Omental fat pad (tissue), 3 donors: ENCODE measurements at regions not wholly inside any gene's neighbourhood (a gene's known extent, or its start where the extent isn't known, plus 50 kb on each side); places are given as distances from the start of the nearest gene placed in this dataset.

Experiments used
- ATAC-seq: fragments of 150-250 bp; one replicate; pipeline ENCODE4 v1.9.1; 2016; ENCODE audit warnings: mild to moderate bottlenecking, moderate library complexity; ENCODE audit not compliant: low FRiP score
- DNase-seq: peaks from one replicate; pipeline ENCODE4 v3.0.0-alpha.2; 2019; ENCODE audit warnings: low spot score
- TF ChIP-seq, protein P1 (sequence below), 3 donors: fragments of 450-650 bp; IDR thresholded peaks; one replicate each; pipeline ENCODE4 v1.5.1; 2016 to 2017; ENCODE audit warnings: antibody characterized with exemption in 3 of 3, mild to moderate bottlenecking in 3 of 3, moderate library complexity in 2 of 3

DNA sequence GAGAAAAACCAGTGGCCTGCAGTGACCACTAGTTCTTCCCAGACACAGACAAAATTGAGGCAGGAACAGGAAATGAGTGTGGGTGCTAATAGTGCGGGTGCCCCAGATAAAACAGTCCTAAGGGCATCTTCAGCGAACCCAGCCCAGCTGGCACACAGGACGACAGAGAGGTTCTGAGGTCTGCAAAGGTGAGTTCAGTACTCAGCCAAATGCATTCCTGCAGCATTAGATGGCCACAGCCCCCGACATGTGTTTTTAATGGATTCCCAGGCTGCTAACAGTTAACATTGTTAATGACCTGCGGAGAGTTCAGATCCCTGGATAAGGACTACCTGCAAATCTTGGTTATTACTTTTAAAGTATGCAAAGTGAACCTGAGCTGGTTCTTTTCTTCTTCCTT, 196.0 kb downstream of the HIBADH start:
- ATAC-seq: no peak
- DNase-seq: no peak
- TF ChIP-seq, protein P1, sequence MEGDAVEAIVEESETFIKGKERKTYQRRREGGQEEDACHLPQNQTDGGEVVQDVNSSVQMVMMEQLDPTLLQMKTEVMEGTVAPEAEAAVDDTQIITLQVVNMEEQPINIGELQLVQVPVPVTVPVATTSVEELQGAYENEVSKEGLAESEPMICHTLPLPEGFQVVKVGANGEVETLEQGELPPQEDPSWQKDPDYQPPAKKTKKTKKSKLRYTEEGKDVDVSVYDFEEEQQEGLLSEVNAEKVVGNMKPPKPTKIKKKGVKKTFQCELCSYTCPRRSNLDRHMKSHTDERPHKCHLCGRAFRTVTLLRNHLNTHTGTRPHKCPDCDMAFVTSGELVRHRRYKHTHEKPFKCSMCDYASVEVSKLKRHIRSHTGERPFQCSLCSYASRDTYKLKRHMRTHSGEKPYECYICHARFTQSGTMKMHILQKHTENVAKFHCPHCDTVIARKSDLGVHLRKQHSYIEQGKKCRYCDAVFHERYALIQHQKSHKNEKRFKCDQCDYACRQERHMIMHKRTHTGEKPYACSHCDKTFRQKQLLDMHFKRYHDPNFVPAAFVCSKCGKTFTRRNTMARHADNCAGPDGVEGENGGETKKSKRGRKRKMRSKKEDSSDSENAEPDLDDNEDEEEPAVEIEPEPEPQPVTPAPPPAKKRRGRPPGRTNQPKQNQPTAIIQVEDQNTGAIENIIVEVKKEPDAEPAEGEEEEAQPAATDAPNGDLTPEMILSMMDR (IDR thresholded peaks at IDR 0.05): no peak

DNA sequence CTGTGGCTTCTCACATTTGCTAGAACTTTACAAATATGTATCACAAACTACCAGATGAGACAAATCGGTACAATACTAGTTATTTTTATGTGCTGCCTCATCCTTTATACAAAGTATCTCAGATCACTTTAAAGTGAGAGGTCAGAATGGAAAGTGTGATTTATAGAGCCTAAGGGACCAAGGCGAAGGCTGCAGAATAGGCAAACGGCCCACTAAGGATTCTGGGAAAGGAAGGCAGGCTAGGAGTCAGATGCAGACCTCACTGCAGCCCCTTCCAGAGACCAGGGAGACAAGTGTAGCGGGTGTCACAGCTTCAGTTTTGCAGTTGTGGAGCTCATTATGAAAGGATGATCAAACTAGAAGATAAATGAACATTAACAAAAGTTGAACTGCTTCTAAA, 190.6 kb downstream of the HIBADH start:
- no peak for DNase-seq
- TF ChIP-seq, protein P1 (IDR thresholded peaks at IDR 0.05): no peak

More for the DNA sequence above, 190.6 kb downstream of the HIBADH start:
- no peak for ATAC-seq
